CD14-positive monocyte (primary cell): ENCODE measurements at regions not wholly inside any gene's neighbourhood (a gene's known extent, or its start where the extent isn't known, plus 50 kb on each side); places are given as distances from the start of the nearest gene placed in this dataset.

Experiments
- DNase-seq, 3 donors: peaks; one replicate each; pipeline ENCODE4 v3.0.0-alpha.2; 2011 to 2022
- H2AFZ ChIP-seq: 2 replicates; pipeline ENCODE4 v1.6.0; 2012; ENCODE audit warnings: mild to moderate bottlenecking, low read depth, low read length, inconsistent platforms; ENCODE audit not compliant: insufficient read depth, poor library complexity, severe bottlenecking
- H3K27ac ChIP-seq, 2 donors: 1 replicate in 1 of 2; 2 replicates in 1 of 2; pipeline ENCODE4 v1.5.1; 2012 to 2013; ENCODE audit warnings: low read length in 2 of 2, control low read depth in 1 of 2, inconsistent platforms in 1 of 2, low read depth in 1 of 2, mild to moderate bottlenecking in 1 of 2
- H3K27me3 ChIP-seq, 2 donors: one replicate each; pipeline versions ENCODE4 v1.6.0 to v1.6.1; 2011 to 2013; ENCODE audit warnings: low read length in 2 of 2; ENCODE audit not compliant: control insufficient read depth in 2 of 2, insufficient read depth in 2 of 2
- H3K36me3 ChIP-seq, 2 donors: replicated peaks in 1 of 2; 1 replicate in 1 of 2; 2 replicates in 1 of 2; pipeline versions ENCODE4 v1.5.1 to v1.6.1; 2012 to 2013; ENCODE audit warnings: low read length in 2 of 2, control low read depth in 1 of 2, inconsistent platforms in 1 of 2, mild to moderate bottlenecking in 1 of 2; ENCODE audit not compliant: insufficient read depth in 2 of 2, control insufficient read depth in 1 of 2
- H3K4me1 ChIP-seq, 2 donors: 1 replicate in 1 of 2; 2 replicates in 1 of 2; pipeline versions ENCODE4 v1.5.1 to v1.6.1; 2012 to 2013; ENCODE audit warnings: low read length in 2 of 2, control low read depth in 1 of 2, inconsistent platforms in 1 of 2, mild to moderate bottlenecking in 1 of 2, moderate library complexity in 1 of 2; ENCODE audit not compliant: insufficient read depth in 2 of 2, control insufficient read depth in 1 of 2
- H3K4me2 ChIP-seq: replicated peaks from 2 replicates; pipeline ENCODE3; 2012; ENCODE audit warnings: low read length, moderate library complexity, mild to moderate bottlenecking; ENCODE audit not compliant: poor library complexity, severe bottlenecking; ENCODE audit errors: extremely low read depth
- H3K4me3 ChIP-seq, 3 experiments: fragments of 200-600 bp in 1 of 3; sonication (generic) in 1 of 3; replicated peaks in 1 of 3; 1 replicate in 2 of 3; 2 replicates in 1 of 3; pipeline ENCODE4 v1.5.1; 2011 to 2013; ENCODE audit warnings: low read length in 3 of 3, mild to moderate bottlenecking in 3 of 3, control low read depth in 2 of 3, low read depth in 2 of 3, inconsistent platforms in 1 of 3, moderate library complexity in 1 of 3
- H3K79me2 ChIP-seq: 2 replicates; pipeline ENCODE4 v1.6.0; 2012; ENCODE audit warnings: mild to moderate bottlenecking, control low read depth, inconsistent platforms, low read length, moderate library complexity; ENCODE audit not compliant: insufficient read depth
- H3K9ac ChIP-seq: 2 replicates; pipeline ENCODE4 v1.6.0; 2017; ENCODE audit warnings: low read length, mild to moderate bottlenecking; ENCODE audit not compliant: insufficient read depth, poor library complexity, severe bottlenecking
- H3K9me3 ChIP-seq, 2 donors: replicated peaks in 1 of 2; 1 replicate in 1 of 2; 2 replicates in 1 of 2; pipeline versions ENCODE4 v1.5.1 to v1.6.1; 2012 to 2013; ENCODE audit warnings: low read length in 2 of 2, control low read depth in 1 of 2; ENCODE audit not compliant: control insufficient read depth in 1 of 2, insufficient read depth in 1 of 2
- H4K20me1 ChIP-seq: 2 replicates; pipeline ENCODE4 v1.6.0; 2012; ENCODE audit warnings: mild to moderate bottlenecking, low read length, control low read depth, moderate library complexity; ENCODE audit not compliant: insufficient read depth
- H3K27ac Mint-ChIP-seq, 7 donors: one replicate each; pipeline ENCODE4 v1.8.0; 2020; ENCODE audit warnings: mild to moderate bottlenecking in 7 of 7, mixed read lengths in 7 of 7, moderate library complexity in 6 of 7, inconsistent platforms in 2 of 7
- H3K27me3 Mint-ChIP-seq, 3 donors: one replicate each; pipeline ENCODE4 v1.8.0; 2021 to 2022; ENCODE audit warnings: low read depth in 3 of 3, mild to moderate bottlenecking in 3 of 3, mixed read lengths in 3 of 3, moderate library complexity in 3 of 3, inconsistent platforms in 1 of 3
- H3K36me3 Mint-ChIP-seq, 2 donors: one replicate each; pipeline ENCODE4 v1.8.0; 2020; ENCODE audit warnings: mixed read lengths in 2 of 2, inconsistent platforms in 1 of 2, mild to moderate bottlenecking in 1 of 2
- H3K4me1 Mint-ChIP-seq: one replicate; pipeline ENCODE4 v1.8.0; 2020; ENCODE audit warnings: mild to moderate bottlenecking, mixed read lengths
- H3K4me3 Mint-ChIP-seq, 2 donors: one replicate each; pipeline ENCODE4 v1.8.0; 2020; ENCODE audit warnings: mild to moderate bottlenecking in 2 of 2, mixed read lengths in 2 of 2, moderate library complexity in 1 of 2
- H3K9me3 Mint-ChIP-seq, 7 donors: one replicate each; pipeline ENCODE4 v1.8.0; 2020 to 2022; ENCODE audit warnings: mixed read lengths in 7 of 7, mild to moderate bottlenecking in 6 of 7, moderate library complexity in 6 of 7, inconsistent platforms in 2 of 7
- CTCF ChIP-seq: fragments of 200-600 bp; IDR thresholded peaks from one replicate; pipeline ENCODE4 v1.8.0; 2022; ENCODE audit warnings: antibody characterized with exemption, mild to moderate bottlenecking
- WGBS: methylation state at CpG from one replicate; pipeline ENCODE4 v1.1.5; 2013; ENCODE audit warnings: missing lambda C conversion rate; ENCODE audit not compliant: insufficient coverage; 5-methylcytosine and 5-hydroxymethylcytosine counted together
- intact Hi-C, 2 donors: fragments of 100-400 bp; cut with micrococcal nuclease; formaldehyde crosslinking; loops; one replicate each; pipeline versions ENCODE4 v1.15.0 to v1.15.1; 2023

GRCh38 chr15:62561059-62561519 is 396.0 kb upstream of the C2CD4B start:
- DNase-seq = no peak
- Histone ChIP-seq H3K27ac (no peak overlapping the region), H3K9me3 (no peaks in the 10 kb centered on the region), H2AFZ (no peak overlapping the region), H3K4me2 (no peak overlapping the region), H3K79me2 (no peaks in the 10 kb centered on the region), H4K20me1 (no peaks in the 10 kb centered on the region), H3K36me3 (no peaks in the 10 kb centered on the region), H3K4me3 (no peak overlapping the region), H3K27me3 (no peaks in the 10 kb centered on the region), H3K4me1 (no peaks in the 10 kb centered on the region), H3K9ac (no peak overlapping the region)
- Mint-ChIP-seq H3K27ac (no peak overlapping the region), H3K4me1 (no peaks in the 10 kb centered on the region), H3K27me3 (peaks cover 1 to 6% (median 5%) of the 10 kb centered on the region in 3 donors), H3K9me3 (peaks cover 0 to 2% (median 0%) of the 10 kb centered on the region in 7 donors), H3K4me3 (no peak overlapping the region), H3K36me3 (no peaks in the 10 kb centered on the region)
- intact Hi-C loops = no loop called here
- WGBS = 97% methylated on average over 4 of the region's 11 CpGs
- no peak for TF ChIP-seq CTCF

- Histone ChIP-seq H2AFZ (no peak overlapping the region), H3K4me2 (no peak overlapping the region), H3K27ac (no peak overlapping the region), H3K79me2 (no peaks in the 10 kb centered on the region), H4K20me1 (no peaks in the 10 kb centered on the region), H3K4me3 (no peak overlapping the region), H3K9ac (no peak overlapping the region), H3K27me3 (no peaks in the 10 kb centered on the region), H3K36me3 (no peaks in the 10 kb centered on the region), H3K9me3 (no peaks in the 10 kb centered on the region), H3K4me1 (no peaks in the 10 kb centered on the region)
- no peak for DNase-seq
- Mint-ChIP-seq H3K4me3 (no peak overlapping the region), H3K27ac (no peak overlapping the region), H3K27me3 (peaks cover 0 to 5% (median 5%) of the 10 kb centered on the region in 3 donors), H3K9me3 (peaks cover 0 to 2% (median 0%) of the 10 kb centered on the region in 7 donors), H3K36me3 (no peaks in the 10 kb centered on the region), H3K4me1 (no peaks in the 10 kb centered on the region)
- intact Hi-C loops = no loop called here
- 87% methylated on average over 6 of the region's 8 CpGs for WGBS
- TF ChIP-seq CTCF = no peak
Measured at GRCh38 chr15:62561571-62561970, 396.5 kb upstream of the C2CD4B start.
